Testis (tissue), 2 donors: ENCODE measurements at regions not wholly inside any gene's neighbourhood (a gene's known extent, or its start where the extent isn't known, plus 50 kb on each side); places are given as distances from the start of the nearest gene placed in this dataset.

ENCODE experiments used
- DNase-seq: peaks from one replicate; pipeline ENCODE4 v3.0.0-alpha.2; 2019
- H3K27ac ChIP-seq, 2 donors: fragments of 200-600 bp; sonication (generic); one replicate each; pipeline ENCODE4 v1.5.1; 2019
- H3K27me3 ChIP-seq: fragments of 200-600 bp; sonication (generic); one replicate; pipeline ENCODE4 v1.5.1; 2019
- H3K36me3 ChIP-seq: fragments of 200-600 bp; sonication (generic); one replicate; pipeline ENCODE4 v1.5.1; 2017; ENCODE audit warnings: low read depth; ENCODE audit errors: missing control alignments
- H3K4me1 ChIP-seq: fragments of 200-600 bp; sonication (generic); one replicate; pipeline ENCODE4 v1.5.1; 2019
- H3K4me3 ChIP-seq, 2 donors: fragments of 200-600 bp; sonication (generic); one replicate each; pipeline ENCODE4 v1.5.1; 2017 to 2019
- H3K9me3 ChIP-seq: fragments of 200-600 bp; sonication (generic); one replicate; pipeline ENCODE4 v1.5.1; 2017
- POLR2A ChIP-seq: fragments of 450-650 bp; IDR thresholded peaks from one replicate; pipeline ENCODE4 v1.6.1; 2017; ENCODE audit warnings: antibody characterized with exemption, mild to moderate bottlenecking, moderate library complexity
- WGBS, 2 donors: methylation state at CpG; one replicate each; pipeline ENCODE4 v1.1.5; 2018; 5-methylcytosine and 5-hydroxymethylcytosine counted together
- intact Hi-C: fragments of 100-400 bp; cut with DNase I; formaldehyde crosslinking; loops from one replicate; pipeline ENCODE4 v1.15.1; 2023; ENCODE audit warnings: low total_unique reads
- TF ChIP-seq, protein P1 (sequence below), 3 experiments: fragments of 450-650 bp in 2 of 3; fragments of 200-600 bp in 1 of 3; sonication (generic) in 1 of 3; IDR thresholded peaks; one replicate each; pipeline ENCODE4 v1.5.1; 2016 to 2019; ENCODE audit warnings: antibody characterized with exemption in 3 of 3, mild to moderate bottlenecking in 2 of 3, moderate library complexity in 1 of 3

DNA sequence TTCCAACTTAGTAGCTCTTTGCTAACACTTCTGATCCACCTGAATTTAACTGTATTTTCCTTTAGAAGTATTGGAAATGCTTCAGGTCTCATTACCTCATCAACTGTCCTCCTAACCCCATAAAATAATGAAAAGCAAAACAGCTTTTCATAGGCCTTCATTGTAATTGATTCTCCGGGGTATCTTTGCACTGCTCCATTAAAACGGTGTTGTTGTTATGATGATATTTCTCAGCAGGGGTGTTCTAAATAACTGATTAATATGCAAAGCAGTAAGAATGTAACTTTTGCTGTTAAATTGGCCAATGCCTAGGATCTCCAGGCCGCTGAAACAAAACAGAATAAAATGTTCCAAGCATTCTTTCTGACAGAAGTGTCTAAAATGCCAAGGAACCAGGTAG, 1983.2 kb downstream of the EFNA5 start:
- no peak overlapping the region for H3K27ac ChIP-seq
- WGBS, 2 donors, result 53 to 54% methylated on average over 3 of the region's 3 CpGs
- H3K4me3 ChIP-seq, result no peak overlapping the region
- no peak for DNase-seq
- H3K27me3 ChIP-seq, result no peaks in the 10 kb centered on the region
- no peaks in the 10 kb centered on the region for H3K36me3 ChIP-seq
- TF ChIP-seq, protein P1, sequence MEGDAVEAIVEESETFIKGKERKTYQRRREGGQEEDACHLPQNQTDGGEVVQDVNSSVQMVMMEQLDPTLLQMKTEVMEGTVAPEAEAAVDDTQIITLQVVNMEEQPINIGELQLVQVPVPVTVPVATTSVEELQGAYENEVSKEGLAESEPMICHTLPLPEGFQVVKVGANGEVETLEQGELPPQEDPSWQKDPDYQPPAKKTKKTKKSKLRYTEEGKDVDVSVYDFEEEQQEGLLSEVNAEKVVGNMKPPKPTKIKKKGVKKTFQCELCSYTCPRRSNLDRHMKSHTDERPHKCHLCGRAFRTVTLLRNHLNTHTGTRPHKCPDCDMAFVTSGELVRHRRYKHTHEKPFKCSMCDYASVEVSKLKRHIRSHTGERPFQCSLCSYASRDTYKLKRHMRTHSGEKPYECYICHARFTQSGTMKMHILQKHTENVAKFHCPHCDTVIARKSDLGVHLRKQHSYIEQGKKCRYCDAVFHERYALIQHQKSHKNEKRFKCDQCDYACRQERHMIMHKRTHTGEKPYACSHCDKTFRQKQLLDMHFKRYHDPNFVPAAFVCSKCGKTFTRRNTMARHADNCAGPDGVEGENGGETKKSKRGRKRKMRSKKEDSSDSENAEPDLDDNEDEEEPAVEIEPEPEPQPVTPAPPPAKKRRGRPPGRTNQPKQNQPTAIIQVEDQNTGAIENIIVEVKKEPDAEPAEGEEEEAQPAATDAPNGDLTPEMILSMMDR (IDR thresholded peaks at IDR 0.05), result no peak
- TF ChIP-seq POLR2A, result no peak
- intact Hi-C loops, result no loop called here
- H3K4me1 ChIP-seq, result no peaks in the 10 kb centered on the region
- H3K9me3 ChIP-seq, result no peaks in the 10 kb centered on the region

DNA sequence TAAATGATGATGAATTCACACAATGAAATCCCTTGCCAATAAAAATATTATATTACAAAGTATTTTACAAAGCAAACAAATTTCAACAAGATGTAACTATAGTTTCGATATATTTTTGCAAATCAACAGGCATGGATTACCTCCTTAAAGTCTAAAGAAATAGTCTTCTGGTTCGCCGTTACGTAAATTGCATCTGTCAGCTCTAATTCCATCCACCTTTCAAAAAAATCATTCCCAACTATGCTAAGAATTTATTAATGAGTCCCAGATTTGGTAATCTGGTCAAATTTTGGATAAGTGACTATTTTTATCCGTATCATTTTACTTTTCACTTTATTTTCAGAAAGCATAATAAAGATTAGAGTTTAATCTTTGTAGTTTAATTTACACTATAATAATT, 1984.9 kb downstream of the EFNA5 start:
- no peak for TF ChIP-seq POLR2A
- no peak overlapping the region for H3K4me3 ChIP-seq
- H3K9me3 ChIP-seq, result no peaks in the 10 kb centered on the region
- no peak overlapping the region for H3K27ac ChIP-seq
- no peak for DNase-seq
- no peaks in the 10 kb centered on the region for H3K36me3 ChIP-seq
- intact Hi-C loops, result no loop called here
- no peaks in the 10 kb centered on the region for H3K4me1 ChIP-seq
- H3K27me3 ChIP-seq, result no peaks in the 10 kb centered on the region
- 89 to 90% methylated on average over 5 of the region's 5 CpGs for WGBS, 2 donors

DNA sequence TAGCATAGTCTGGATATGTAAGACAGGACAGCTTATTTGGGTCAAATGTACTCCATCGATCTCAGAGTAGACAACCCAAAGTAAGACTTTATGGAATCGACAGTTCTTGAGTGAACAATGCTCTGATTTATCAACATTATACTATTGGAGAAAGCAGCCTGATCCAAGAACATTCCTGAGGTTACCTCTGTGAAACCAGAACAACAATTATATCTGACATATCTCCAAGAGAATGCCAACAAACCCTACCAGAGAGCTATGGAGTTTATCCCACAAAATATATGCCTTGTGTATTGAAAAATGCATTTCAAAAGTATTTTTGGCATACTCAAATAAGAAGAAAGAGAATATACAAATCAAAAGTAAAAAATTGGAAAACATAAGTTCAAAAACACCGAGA, 1985.9 kb downstream of the EFNA5 start:
- intact Hi-C loops, result no loop called here
- TF ChIP-seq, protein P1 (IDR thresholded peaks at IDR 0.05), result no peak
- no peak for TF ChIP-seq POLR2A
- no peak for DNase-seq
- WGBS, 2 donors, result 84 to 91% methylated on average over 3 of the region's 3 CpGs
- no peak overlapping the region for H3K4me3 ChIP-seq
- H3K27ac ChIP-seq, result no peak overlapping the region
- no peaks in the 10 kb centered on the region for H3K4me1 ChIP-seq
- H3K36me3 ChIP-seq, result no peaks in the 10 kb centered on the region
- H3K9me3 ChIP-seq, result no peaks in the 10 kb centered on the region
- no peaks in the 10 kb centered on the region for H3K27me3 ChIP-seq

DNA sequence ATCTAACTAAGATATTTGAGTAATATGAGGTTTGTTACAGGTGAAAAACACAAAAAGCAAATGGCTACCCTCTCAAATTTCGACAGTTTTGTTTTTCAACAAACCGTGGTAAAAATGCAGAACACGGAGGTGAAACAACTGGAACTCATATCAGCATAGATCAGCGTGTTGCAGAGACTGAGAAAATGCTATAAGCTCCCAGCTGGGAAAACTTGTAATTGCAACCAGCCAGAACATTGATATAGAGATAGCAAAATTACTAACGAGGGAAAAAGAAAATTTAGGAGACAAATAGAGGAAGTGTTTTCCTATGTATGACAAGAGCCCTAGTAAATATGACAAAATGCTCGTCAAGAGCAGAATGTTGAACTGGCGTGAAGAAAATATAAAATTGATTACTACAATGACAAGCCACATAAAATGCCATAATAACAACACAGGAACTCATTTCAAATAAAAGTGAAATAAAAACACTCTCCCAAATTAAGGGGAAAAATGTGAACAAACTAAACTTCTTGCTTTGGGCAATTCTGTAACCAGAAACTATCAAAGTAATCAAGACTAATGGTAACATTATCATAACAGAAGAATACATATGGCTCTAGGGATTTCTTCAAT, 1989.8 kb downstream of the EFNA5 start:
- DNase-seq, result no peak
- WGBS, 2 donors, result 76 to 77% methylated on average over 7 of the region's 7 CpGs

DNA sequence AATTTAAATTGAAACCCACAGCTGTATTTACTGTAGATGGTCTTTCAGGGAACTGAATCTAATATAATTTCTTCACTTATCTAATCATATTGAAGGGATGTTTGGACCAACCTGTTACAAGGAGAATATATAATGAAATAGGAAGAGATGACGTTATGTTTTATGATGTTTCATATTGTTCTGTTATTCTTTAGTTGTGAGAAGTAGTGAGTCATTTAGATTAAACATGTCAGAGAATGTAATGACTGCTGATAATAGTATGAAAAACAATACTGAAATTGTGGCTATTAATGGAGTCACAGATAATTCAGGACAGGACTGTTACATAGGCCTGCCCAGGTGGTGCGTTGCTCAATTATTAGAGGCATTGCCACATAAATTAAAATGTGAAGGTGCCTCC, 1993.4 kb downstream of the EFNA5 start:
- intact Hi-C loops, result no loop called here
- Histone ChIP-seq H3K27me3 (no peaks in the 10 kb centered on the region), H3K4me3 (no peak overlapping the region), H3K27ac (no peak overlapping the region), H3K9me3 (no peaks in the 10 kb centered on the region), H3K4me1 (no peaks in the 10 kb centered on the region), H3K36me3 (no peaks in the 10 kb centered on the region)
- WGBS, 2 donors, result 72 to 75% methylated on average over 2 of the region's 2 CpGs
- DNase-seq, result no peak
- no peak for TF ChIP-seq POLR2A
- TF ChIP-seq, protein P1 (IDR thresholded peaks at IDR 0.05), result no peak

More for the DNA sequence above, 1989.8 kb downstream of the EFNA5 start:
- Histone ChIP-seq H3K36me3 (no peaks in the 10 kb centered on the region), H3K4me3 (no peak overlapping the region), H3K27me3 (no peaks in the 10 kb centered on the region), H3K4me1 (no peaks in the 10 kb centered on the region), H3K27ac (no peak overlapping the region), H3K9me3 (no peaks in the 10 kb centered on the region)
- intact Hi-C loops, result no loop called here
- TF ChIP-seq, protein P1 (IDR thresholded peaks at IDR 0.05), result no peak
- no peak for TF ChIP-seq POLR2A
